ENCODE measurements at regions not wholly inside any gene's neighbourhood (a gene's known extent, or its start where the extent isn't known, plus 50 kb on each side); places are given as distances from the start of the nearest gene placed in this dataset.

GRCh38 chr16:86946981-86947380 lies 368.6 kb downstream of the FOXL1 start:
- TF ChIP-seq TAF1 (conservative IDR thresholded peaks at IDR 0.05) = no peak
- TF ChIP-seq, protein P1, sequence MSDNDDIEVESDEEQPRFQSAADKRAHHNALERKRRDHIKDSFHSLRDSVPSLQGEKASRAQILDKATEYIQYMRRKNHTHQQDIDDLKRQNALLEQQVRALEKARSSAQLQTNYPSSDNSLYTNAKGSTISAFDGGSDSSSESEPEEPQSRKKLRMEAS (IDR thresholded peaks at IDR 0.05) = no peak
- TF ChIP-seq HNF4G (IDR thresholded peaks at IDR 0.05) = no peak
- no peak for TF ChIP-seq FOXA1 (IDR thresholded peaks at IDR 0.05)
- no peak for TF ChIP-seq NR2F2 (IDR thresholded peaks at IDR 0.05)
- TF ChIP-seq RAD21 (IDR thresholded peaks at IDR 0.05) = no peak
- TF ChIP-seq CTCF (IDR thresholded peaks at IDR 0.05; ENCODE audit: low read depth, low read length, missing input control) = no peak
- no peak for TF ChIP-seq EGR1 (IDR thresholded peaks at IDR 0.05; ENCODE audit: low read depth in 2 of 2)
- no peaks in the 10 kb centered on the region for H3K4me1 ChIP-seq (ENCODE audit: control insufficient read depth in 4 of 4, insufficient read depth in 4 of 4, low read length in 3 of 4)
- no peak overlapping the region for H3K4me3 ChIP-seq (ENCODE audit: low read depth in 1 of 3, low read length in 3 of 3)
- H3K9me3 ChIP-seq (ENCODE audit: control insufficient read depth in 4 of 4, low read length in 3 of 4) = no peaks in the 10 kb centered on the region
- DNase-seq (ENCODE audit: low spot score) = no peak
- 83% methylated on average over 10 of the region's 10 CpGs for WGBS
- no peak overlapping the region for H3K9ac ChIP-seq (ENCODE audit: low read depth in 1 of 2, low read length in 2 of 2)
- H3K27me3 ChIP-seq (ENCODE audit: control insufficient read depth in 4 of 4, insufficient read depth in 4 of 4, low read length in 3 of 4) = no peaks in the 10 kb centered on the region
- H3K27ac ChIP-seq (ENCODE audit: low read depth in 1 of 2, low read length in 2 of 2) = no peak overlapping the region
- H3K36me3 ChIP-seq (ENCODE audit: control insufficient read depth in 4 of 4, insufficient read depth in 3 of 4, low read depth in 1 of 4, low read length in 3 of 4) = no peaks in the 10 kb centered on the region

DNA sequence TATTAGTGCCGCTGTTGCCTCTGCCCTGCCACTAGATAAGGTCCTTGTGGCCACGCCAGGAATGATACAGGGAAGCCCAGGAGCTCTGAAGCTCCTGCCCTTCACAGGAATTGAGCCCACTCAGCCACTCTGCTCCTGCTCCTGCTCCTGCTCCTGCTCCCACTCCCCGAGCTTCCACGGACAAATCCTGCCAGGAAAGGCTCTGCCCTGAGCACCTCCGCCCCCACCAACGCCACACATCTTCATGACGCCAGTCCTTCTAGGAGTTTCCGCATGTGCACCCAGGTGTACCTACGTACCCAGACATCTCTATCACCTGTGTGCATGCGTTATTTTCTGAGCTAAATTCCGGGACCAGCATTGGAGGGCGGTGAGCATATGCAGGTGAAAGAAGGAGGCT lies 369.1 kb downstream of the C16orf95 start:
- TF ChIP-seq HNF4G (IDR thresholded peaks at IDR 0.05) (no peak), TAF1 (conservative IDR thresholded peaks at IDR 0.05) (no peak), FOXA1 (IDR thresholded peaks at IDR 0.05) (no peak), EGR1 (IDR thresholded peaks at IDR 0.05; ENCODE audit: low read depth in 2 of 2) (no peak), RXRA (IDR thresholded peaks at IDR 0.05) (no peak), JUND (IDR thresholded peaks at IDR 0.05) (no peak), RAD21 (IDR thresholded peaks at IDR 0.05) (no peak), FOXA2 (IDR thresholded peaks at IDR 0.05) (no peak), SP1 (IDR thresholded peaks at IDR 0.05) (no peak), GABPA (IDR thresholded peaks at IDR 0.05 in 1 of 2, conservative IDR thresholded peaks at IDR 0.05 in 1 of 2) (no peak), NR2F2 (IDR thresholded peaks at IDR 0.05) (no peak), CTCF (IDR thresholded peaks at IDR 0.05; ENCODE audit: low read depth, low read length, missing input control) (no peak), HNF4A (conservative IDR thresholded peaks at IDR 0.05) (no peak), YY1 (IDR thresholded peaks at IDR 0.05) (no peak)
- TF ChIP-seq, protein P1 (IDR thresholded peaks at IDR 0.05) = no peak
- TF ChIP-seq, protein P2, sequence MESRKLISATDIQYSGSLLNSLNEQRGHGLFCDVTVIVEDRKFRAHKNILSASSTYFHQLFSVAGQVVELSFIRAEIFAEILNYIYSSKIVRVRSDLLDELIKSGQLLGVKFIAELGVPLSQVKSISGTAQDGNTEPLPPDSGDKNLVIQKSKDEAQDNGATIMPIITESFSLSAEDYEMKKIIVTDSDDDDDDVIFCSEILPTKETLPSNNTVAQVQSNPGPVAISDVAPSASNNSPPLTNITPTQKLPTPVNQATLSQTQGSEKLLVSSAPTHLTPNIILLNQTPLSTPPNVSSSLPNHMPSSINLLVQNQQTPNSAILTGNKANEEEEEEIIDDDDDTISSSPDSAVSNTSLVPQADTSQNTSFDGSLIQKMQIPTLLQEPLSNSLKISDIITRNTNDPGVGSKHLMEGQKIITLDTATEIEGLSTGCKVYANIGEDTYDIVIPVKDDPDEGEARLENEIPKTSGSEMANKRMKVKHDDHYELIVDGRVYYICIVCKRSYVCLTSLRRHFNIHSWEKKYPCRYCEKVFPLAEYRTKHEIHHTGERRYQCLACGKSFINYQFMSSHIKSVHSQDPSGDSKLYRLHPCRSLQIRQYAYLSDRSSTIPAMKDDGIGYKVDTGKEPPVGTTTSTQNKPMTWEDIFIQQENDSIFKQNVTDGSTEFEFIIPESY (IDR thresholded peaks at IDR 0.05) = no peak
- TF ChIP-seq, protein P3, sequence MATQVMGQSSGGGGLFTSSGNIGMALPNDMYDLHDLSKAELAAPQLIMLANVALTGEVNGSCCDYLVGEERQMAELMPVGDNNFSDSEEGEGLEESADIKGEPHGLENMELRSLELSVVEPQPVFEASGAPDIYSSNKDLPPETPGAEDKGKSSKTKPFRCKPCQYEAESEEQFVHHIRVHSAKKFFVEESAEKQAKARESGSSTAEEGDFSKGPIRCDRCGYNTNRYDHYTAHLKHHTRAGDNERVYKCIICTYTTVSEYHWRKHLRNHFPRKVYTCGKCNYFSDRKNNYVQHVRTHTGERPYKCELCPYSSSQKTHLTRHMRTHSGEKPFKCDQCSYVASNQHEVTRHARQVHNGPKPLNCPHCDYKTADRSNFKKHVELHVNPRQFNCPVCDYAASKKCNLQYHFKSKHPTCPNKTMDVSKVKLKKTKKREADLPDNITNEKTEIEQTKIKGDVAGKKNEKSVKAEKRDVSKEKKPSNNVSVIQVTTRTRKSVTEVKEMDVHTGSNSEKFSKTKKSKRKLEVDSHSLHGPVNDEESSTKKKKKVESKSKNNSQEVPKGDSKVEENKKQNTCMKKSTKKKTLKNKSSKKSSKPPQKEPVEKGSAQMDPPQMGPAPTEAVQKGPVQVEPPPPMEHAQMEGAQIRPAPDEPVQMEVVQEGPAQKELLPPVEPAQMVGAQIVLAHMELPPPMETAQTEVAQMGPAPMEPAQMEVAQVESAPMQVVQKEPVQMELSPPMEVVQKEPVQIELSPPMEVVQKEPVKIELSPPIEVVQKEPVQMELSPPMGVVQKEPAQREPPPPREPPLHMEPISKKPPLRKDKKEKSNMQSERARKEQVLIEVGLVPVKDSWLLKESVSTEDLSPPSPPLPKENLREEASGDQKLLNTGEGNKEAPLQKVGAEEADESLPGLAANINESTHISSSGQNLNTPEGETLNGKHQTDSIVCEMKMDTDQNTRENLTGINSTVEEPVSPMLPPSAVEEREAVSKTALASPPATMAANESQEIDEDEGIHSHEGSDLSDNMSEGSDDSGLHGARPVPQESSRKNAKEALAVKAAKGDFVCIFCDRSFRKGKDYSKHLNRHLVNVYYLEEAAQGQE (IDR thresholded peaks at IDR 0.05) = no peak
- TF ChIP-seq, protein P4, sequence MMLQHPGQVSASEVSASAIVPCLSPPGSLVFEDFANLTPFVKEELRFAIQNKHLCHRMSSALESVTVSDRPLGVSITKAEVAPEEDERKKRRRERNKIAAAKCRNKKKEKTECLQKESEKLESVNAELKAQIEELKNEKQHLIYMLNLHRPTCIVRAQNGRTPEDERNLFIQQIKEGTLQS (IDR thresholded peaks at IDR 0.05) = no peak
- DNase-seq (ENCODE audit: low spot score) = no peak
- Histone ChIP-seq H3K4me1 (ENCODE audit: control insufficient read depth in 4 of 4, insufficient read depth in 4 of 4, low read length in 3 of 4) (no peaks in the 10 kb centered on the region), H3K27me3 (ENCODE audit: control insufficient read depth in 4 of 4, insufficient read depth in 4 of 4, low read length in 3 of 4) (peaks cover 0 to under 1% (median 0%) of the 10 kb centered on the region in 4 donors), H3K27ac (ENCODE audit: low read depth in 1 of 2, low read length in 2 of 2) (no peak overlapping the region), H3K9ac (ENCODE audit: low read depth in 1 of 2, low read length in 2 of 2) (no peak overlapping the region), H3K9me3 (ENCODE audit: control insufficient read depth in 4 of 4, low read length in 3 of 4) (peaks cover 0 to 8% (median 0%) of the 10 kb centered on the region in 4 donors), H3K4me3 (ENCODE audit: low read depth in 1 of 3, low read length in 3 of 3) (no peak overlapping the region), H3K36me3 (ENCODE audit: control insufficient read depth in 4 of 4, insufficient read depth in 3 of 4, low read depth in 1 of 4, low read length in 3 of 4) (no peaks in the 10 kb centered on the region)
- WGBS = 83% methylated on average over 12 of the region's 12 CpGs

All from liver (tissue), 8 donors.